ENCODE measurements at regions not wholly inside any gene's neighbourhood (a gene's known extent, or its start where the extent isn't known, plus 50 kb on each side); places are given as distances from the start of the nearest gene placed in this dataset.

GRCh38 chr6:99064834-99065233, 117.1 kb upstream of the FBXL4 start:
- no peaks in the 10 kb centered on the region for H3K9me3 ChIP-seq
- H3K27me3 ChIP-seq, result peaks cover 6% of the 10 kb centered on the region
- no peak overlapping the region for H3K4me3 ChIP-seq
- ATAC-seq, result no peak
- no peaks in the 10 kb centered on the region for H3K4me1 ChIP-seq
- intact Hi-C loops (cut with DNase I), result no loop called here
- no peak for TF ChIP-seq CTCF (IDR thresholded peaks at IDR 0.05)
- no peaks in the 10 kb centered on the region for H3K36me3 ChIP-seq
- H3K27ac ChIP-seq, result no peak overlapping the region
- DNase-seq, result no peak

- H3K27me3 ChIP-seq, result peaks cover 3% of the 10 kb centered on the region
- TF ChIP-seq CTCF (IDR thresholded peaks at IDR 0.05), result no peak
- H3K4me3 ChIP-seq, result no peak overlapping the region
These were observed 88.9 kb upstream of the FBXL4 start for GRCh38 chr6:99036672-99037071.

GRCh38 chr6:99032396-99032795, 84.7 kb upstream of the FBXL4 start:
- no peak overlapping the region for H3K27ac ChIP-seq
- DNase-seq, result no peak
- ATAC-seq, result no peak
- no peak overlapping the region for H3K4me3 ChIP-seq
- intact Hi-C loops (cut with DNase I), result no loop called here
- no peaks in the 10 kb centered on the region for H3K9me3 ChIP-seq
- H3K27me3 ChIP-seq, result no peaks in the 10 kb centered on the region
- H3K4me1 ChIP-seq, result no peaks in the 10 kb centered on the region
- H3K36me3 ChIP-seq, result no peaks in the 10 kb centered on the region
- no peak for TF ChIP-seq CTCF (IDR thresholded peaks at IDR 0.05)

More at GRCh38 chr6:99036672-99037071, 88.9 kb upstream of the FBXL4 start:
- H3K9me3 ChIP-seq, result no peaks in the 10 kb centered on the region
- no peaks in the 10 kb centered on the region for H3K36me3 ChIP-seq
- intact Hi-C loops (cut with DNase I), result no loop called here
- H3K27ac ChIP-seq, result no peak overlapping the region
- ATAC-seq (no peak), DNase-seq (no peak)
- no peaks in the 10 kb centered on the region for H3K4me1 ChIP-seq

GRCh38 chr6:99031957-99032356, 84.2 kb upstream of the FBXL4 start:
- DNase-seq (no peak), ATAC-seq (no peak)
- H3K36me3 ChIP-seq, result no peaks in the 10 kb centered on the region
- H3K9me3 ChIP-seq, result no peaks in the 10 kb centered on the region
- no peaks in the 10 kb centered on the region for H3K27me3 ChIP-seq
- intact Hi-C loops (cut with DNase I), result no loop called here
- no peaks in the 10 kb centered on the region for H3K4me1 ChIP-seq
- H3K27ac ChIP-seq, result no peak overlapping the region
- H3K4me3 ChIP-seq, result no peak overlapping the region
- no peak for TF ChIP-seq CTCF (IDR thresholded peaks at IDR 0.05)

GRCh38 chr6:99030915-99031314, 83.2 kb upstream of the FBXL4 start:
- H3K36me3 ChIP-seq, result no peaks in the 10 kb centered on the region
- intact Hi-C loops (cut with DNase I), result no loop called here
- H3K4me3 ChIP-seq, result no peak overlapping the region
- no peak for ATAC-seq
- no peak for DNase-seq
- H3K4me1 ChIP-seq, result no peaks in the 10 kb centered on the region
- H3K9me3 ChIP-seq, result no peaks in the 10 kb centered on the region
- no peak for TF ChIP-seq CTCF (IDR thresholded peaks at IDR 0.05)
- H3K27ac ChIP-seq, result no peak overlapping the region
- H3K27me3 ChIP-seq, result no peaks in the 10 kb centered on the region

- intact Hi-C loops (cut with DNase I), result no loop called here
- Histone ChIP-seq H3K27ac (no peak overlapping the region), H3K4me1 (no peaks in the 10 kb centered on the region), H3K36me3 (no peaks in the 10 kb centered on the region), H3K9me3 (no peaks in the 10 kb centered on the region), H3K4me3 (no peak overlapping the region), H3K27me3 (no peaks in the 10 kb centered on the region)
- DNase-seq, result no peak
- ATAC-seq, result no peak
- TF ChIP-seq CTCF (IDR thresholded peaks at IDR 0.05), result no peak
These were observed 78.4 kb upstream of the FBXL4 start for GRCh38 chr6:99026135-99026534.
